NT2/D1 (cell line): ENCODE measurements at regions not wholly inside any gene's neighbourhood (a gene's known extent, or its start where the extent isn't known, plus 50 kb on each side); places are given as distances from the start of the nearest gene placed in this dataset.

Experiments
- DNase-seq: peaks from one replicate; pipeline ENCODE4 v3.0.0-alpha.2; 2011; ENCODE audit warnings: low read depth, low spot score
- H3K27me3 ChIP-seq: 2 replicates; pipeline ENCODE4 v1.6.0; 2011; ENCODE audit warnings: mild to moderate bottlenecking; ENCODE audit not compliant: insufficient read length, insufficient read depth
- H3K36me3 ChIP-seq: 2 replicates; pipeline ENCODE4 v1.6.1; 2011; ENCODE audit warnings: mild to moderate bottlenecking, low read length, mixed read lengths; ENCODE audit not compliant: insufficient read depth, insufficient read length
- H3K4me1 ChIP-seq: 2 replicates; pipeline ENCODE4 v1.5.1; 2011; ENCODE audit not compliant: insufficient read depth, insufficient read length
- H3K4me3 ChIP-seq: 2 replicates; pipeline ENCODE4 v1.5.1; 2011; ENCODE audit warnings: low read depth; ENCODE audit not compliant: insufficient read length
- H3K9ac ChIP-seq: 2 replicates; pipeline ENCODE4 v1.6.0; 2011; ENCODE audit warnings: low read depth; ENCODE audit not compliant: insufficient read length
- H3K9me3 ChIP-seq: 2 replicates; pipeline ENCODE4 v1.5.1; 2011; ENCODE audit warnings: mild to moderate bottlenecking, low read length; ENCODE audit not compliant: insufficient read depth
- SUZ12 ChIP-seq: IDR thresholded peaks from 2 replicates; pipeline ENCODE4 v1.6.1; 2011; ENCODE audit not compliant: insufficient read length, insufficient read depth; ENCODE audit errors: extremely low read depth
- YY1 ChIP-seq: IDR thresholded peaks from 2 replicates; pipeline ENCODE4 v1.6.1; 2011; ENCODE audit not compliant: insufficient read length, insufficient read depth
- ZNF274 ChIP-seq: IDR thresholded peaks from 2 replicates; pipeline ENCODE4 v1.6.1; 2011; ENCODE audit warnings: mild to moderate bottlenecking, low read depth, low read length

GRCh38 chr11:103676413-103676812 lies 360.0 kb upstream of the DDI1 start:
- no peaks in the 10 kb centered on the region for H3K36me3 ChIP-seq
- H3K4me1 ChIP-seq, result no peaks in the 10 kb centered on the region
- no peak for DNase-seq
- no peak overlapping the region for H3K9ac ChIP-seq
- no peaks in the 10 kb centered on the region for H3K9me3 ChIP-seq
- no peak for TF ChIP-seq ZNF274
- TF ChIP-seq SUZ12, result no peak
- TF ChIP-seq YY1, result no peak
- H3K27me3 ChIP-seq, result no peaks in the 10 kb centered on the region
- no peak overlapping the region for H3K4me3 ChIP-seq

GRCh38 chr11:103680826-103681225 lies 355.6 kb upstream of the DDI1 start:
- Histone ChIP-seq H3K9ac (no peak overlapping the region), H3K4me1 (peaks cover 3% of the 10 kb centered on the region), H3K27me3 (no peaks in the 10 kb centered on the region), H3K36me3 (no peaks in the 10 kb centered on the region), H3K9me3 (no peaks in the 10 kb centered on the region), H3K4me3 (no peak overlapping the region)
- no peak for DNase-seq
- no peak for TF ChIP-seq SUZ12
- TF ChIP-seq ZNF274, result no peak
- TF ChIP-seq YY1, result no peak

GRCh38 chr11:103681855-103682254 lies 354.6 kb upstream of the DDI1 start:
- H3K9me3 ChIP-seq, result no peaks in the 10 kb centered on the region
- no peaks in the 10 kb centered on the region for H3K36me3 ChIP-seq
- no peak for DNase-seq
- no peak overlapping the region for H3K9ac ChIP-seq
- TF ChIP-seq SUZ12 (no peak), ZNF274 (no peak), YY1 (no peak)
- peaks cover 3% of the 10 kb centered on the region for H3K4me1 ChIP-seq
- H3K27me3 ChIP-seq, result no peaks in the 10 kb centered on the region
- no peak overlapping the region for H3K4me3 ChIP-seq

GRCh38 chr11:103682318-103683184 lies 353.9 kb upstream of the DDI1 start:
- Histone ChIP-seq H3K36me3 (no peaks in the 10 kb centered on the region), H3K4me3 (no peak overlapping the region), H3K9ac (no peak overlapping the region), H3K9me3 (no peaks in the 10 kb centered on the region), H3K4me1 (peaks cover 3% of the 10 kb centered on the region), H3K27me3 (no peaks in the 10 kb centered on the region)
- TF ChIP-seq YY1 (no peak), ZNF274 (no peak), SUZ12 (no peak)
- DNase-seq, result peak; percentile 71

- no peak for TF ChIP-seq YY1
- no peak for TF ChIP-seq SUZ12
- no peak for TF ChIP-seq ZNF274
- no peaks in the 10 kb centered on the region for H3K36me3 ChIP-seq
- no peak overlapping the region for H3K4me3 ChIP-seq
- H3K9ac ChIP-seq, result no peak overlapping the region
- peaks cover 3% of the 10 kb centered on the region for H3K4me1 ChIP-seq
- DNase-seq, result no peak
- no peaks in the 10 kb centered on the region for H3K27me3 ChIP-seq
- no peaks in the 10 kb centered on the region for H3K9me3 ChIP-seq
Observed at GRCh38 chr11:103683576-103683975, 352.9 kb upstream of the DDI1 start.

GRCh38 chr11:103688924-103689323 lies 347.5 kb upstream of the DDI1 start:
- no peaks in the 10 kb centered on the region for H3K27me3 ChIP-seq
- H3K36me3 ChIP-seq, result no peaks in the 10 kb centered on the region
- no peaks in the 10 kb centered on the region for H3K9me3 ChIP-seq
- TF ChIP-seq YY1 (no peak), SUZ12 (no peak), ZNF274 (no peak)
- no peaks in the 10 kb centered on the region for H3K4me1 ChIP-seq
- H3K4me3 ChIP-seq, result no peak overlapping the region
- no peak overlapping the region for H3K9ac ChIP-seq
- DNase-seq, result no peak

GRCh38 chr11:103690356-103690755 lies 346.1 kb upstream of the DDI1 start:
- no peaks in the 10 kb centered on the region for H3K4me1 ChIP-seq
- H3K36me3 ChIP-seq, result no peaks in the 10 kb centered on the region
- TF ChIP-seq ZNF274 (no peak), SUZ12 (no peak), YY1 (no peak)
- no peak for DNase-seq
- H3K27me3 ChIP-seq, result no peaks in the 10 kb centered on the region
- no peak overlapping the region for H3K9ac ChIP-seq
- no peaks in the 10 kb centered on the region for H3K9me3 ChIP-seq
- H3K4me3 ChIP-seq, result no peak overlapping the region
